Right lobe of liver (tissue), 4 donors: ENCODE measurements at regions not wholly inside any gene's neighbourhood (a gene's known extent, or its start where the extent isn't known, plus 50 kb on each side); places are given as distances from the start of the nearest gene placed in this dataset.

Experiments used
- POLR2A ChIP-seq: fragments of 450-650 bp; IDR thresholded peaks from one replicate; pipeline ENCODE4 v1.6.1; 2017; ENCODE audit warnings: antibody characterized with exemption, mild to moderate bottlenecking
- TF ChIP-seq, protein P1 (sequence below), 4 donors: fragments of 200-600 bp in 3 of 4; fragments of 450-650 bp in 1 of 4; IDR thresholded peaks; one replicate each; pipeline versions ENCODE4 v1.5.1 to v1.8.0; 2016 to 2022; ENCODE audit warnings: antibody characterized with exemption in 4 of 4, mild to moderate bottlenecking in 2 of 4
- donor health status: DM: no; HTN: no; CAD: no.
- donor health status: DM: no; HTN: no; CAD: no.
- donor health status: DM: no; HTN: yes; CAD: no.

DNA sequence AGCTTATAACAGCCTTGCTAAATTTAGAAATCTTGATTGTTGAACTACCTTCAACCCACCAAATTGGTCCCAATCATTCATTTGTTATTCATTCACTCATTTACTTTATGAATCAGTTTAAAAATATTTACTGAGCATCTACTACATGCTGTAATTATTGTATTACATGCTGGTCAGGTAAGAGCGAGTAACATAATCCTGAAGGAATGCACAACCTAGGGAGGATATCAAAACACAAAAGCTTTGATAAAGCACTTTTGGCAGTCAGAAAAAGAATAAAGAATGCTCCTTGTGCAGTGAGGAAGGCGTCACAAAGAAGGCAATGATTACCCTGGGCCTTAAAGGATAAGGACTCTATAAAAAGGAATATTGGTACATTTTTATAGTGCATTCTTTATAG is 518.9 kb upstream of the NR5A2 start:
- TF ChIP-seq, protein P1, sequence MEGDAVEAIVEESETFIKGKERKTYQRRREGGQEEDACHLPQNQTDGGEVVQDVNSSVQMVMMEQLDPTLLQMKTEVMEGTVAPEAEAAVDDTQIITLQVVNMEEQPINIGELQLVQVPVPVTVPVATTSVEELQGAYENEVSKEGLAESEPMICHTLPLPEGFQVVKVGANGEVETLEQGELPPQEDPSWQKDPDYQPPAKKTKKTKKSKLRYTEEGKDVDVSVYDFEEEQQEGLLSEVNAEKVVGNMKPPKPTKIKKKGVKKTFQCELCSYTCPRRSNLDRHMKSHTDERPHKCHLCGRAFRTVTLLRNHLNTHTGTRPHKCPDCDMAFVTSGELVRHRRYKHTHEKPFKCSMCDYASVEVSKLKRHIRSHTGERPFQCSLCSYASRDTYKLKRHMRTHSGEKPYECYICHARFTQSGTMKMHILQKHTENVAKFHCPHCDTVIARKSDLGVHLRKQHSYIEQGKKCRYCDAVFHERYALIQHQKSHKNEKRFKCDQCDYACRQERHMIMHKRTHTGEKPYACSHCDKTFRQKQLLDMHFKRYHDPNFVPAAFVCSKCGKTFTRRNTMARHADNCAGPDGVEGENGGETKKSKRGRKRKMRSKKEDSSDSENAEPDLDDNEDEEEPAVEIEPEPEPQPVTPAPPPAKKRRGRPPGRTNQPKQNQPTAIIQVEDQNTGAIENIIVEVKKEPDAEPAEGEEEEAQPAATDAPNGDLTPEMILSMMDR (IDR thresholded peaks at IDR 0.05): no peak
- TF ChIP-seq POLR2A: no peak
